HG02938 (cell line): ENCODE measurements at regions not wholly inside any gene's neighbourhood (a gene's known extent, or its start where the extent isn't known, plus 50 kb on each side); places are given as distances from the start of the nearest gene placed in this dataset.
"Not testable (repeated sequence)": the region's sequence is repeated elsewhere in the genome, so short reads cannot be mapped to it uniquely, and the experiment has no call there.

ENCODE experiments used
- ATAC-seq: cut with Tn5 transposase; IDR thresholded peaks from one replicate; pipeline ENCODE4 v1.9.1; 2021; ENCODE audit warnings: mild to moderate bottlenecking, moderate library complexity; ENCODE audit not compliant: unreplicated experiment

DNA sequence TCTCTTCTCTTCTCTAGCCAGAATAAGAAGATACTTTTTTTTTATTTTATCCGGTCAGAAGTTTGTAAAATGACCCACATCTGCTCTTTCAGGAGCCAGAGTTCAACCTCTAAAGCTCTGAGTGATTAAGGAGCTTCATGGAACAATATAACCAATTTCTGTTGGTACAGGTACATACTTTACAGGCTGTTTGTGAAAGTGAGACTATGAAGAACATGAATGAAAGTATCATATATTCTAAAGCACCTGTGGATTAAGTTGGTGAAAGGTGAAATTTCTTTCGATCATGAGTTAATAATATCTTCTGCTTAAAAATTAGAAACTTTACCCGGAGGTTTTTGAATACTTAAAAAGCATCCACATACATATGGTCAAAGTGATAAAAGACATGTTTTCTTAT lies 65.2 kb downstream of the DMRT2 start:
- ATAC-seq = no peak

DNA sequence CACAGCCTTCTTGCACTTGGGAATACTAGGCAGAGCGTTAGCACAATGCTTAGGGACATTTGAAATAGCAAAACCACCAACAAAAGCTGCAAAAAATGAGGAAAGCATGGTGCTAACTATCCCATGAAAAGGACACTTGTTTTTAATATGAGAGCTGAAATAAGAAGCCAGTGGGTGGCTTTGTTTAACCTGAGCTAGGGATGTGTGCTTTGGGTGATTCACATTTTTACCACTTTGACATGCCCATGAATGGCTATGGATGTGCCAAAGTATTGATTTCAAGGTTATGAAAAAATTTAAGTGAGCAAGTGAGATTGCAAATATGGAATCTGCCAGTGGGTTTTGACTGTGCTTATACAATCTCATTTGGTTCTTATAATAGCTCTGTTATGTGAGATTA lies 67.3 kb downstream of the DMRT2 start:
- ATAC-seq = no peak

DNA sequence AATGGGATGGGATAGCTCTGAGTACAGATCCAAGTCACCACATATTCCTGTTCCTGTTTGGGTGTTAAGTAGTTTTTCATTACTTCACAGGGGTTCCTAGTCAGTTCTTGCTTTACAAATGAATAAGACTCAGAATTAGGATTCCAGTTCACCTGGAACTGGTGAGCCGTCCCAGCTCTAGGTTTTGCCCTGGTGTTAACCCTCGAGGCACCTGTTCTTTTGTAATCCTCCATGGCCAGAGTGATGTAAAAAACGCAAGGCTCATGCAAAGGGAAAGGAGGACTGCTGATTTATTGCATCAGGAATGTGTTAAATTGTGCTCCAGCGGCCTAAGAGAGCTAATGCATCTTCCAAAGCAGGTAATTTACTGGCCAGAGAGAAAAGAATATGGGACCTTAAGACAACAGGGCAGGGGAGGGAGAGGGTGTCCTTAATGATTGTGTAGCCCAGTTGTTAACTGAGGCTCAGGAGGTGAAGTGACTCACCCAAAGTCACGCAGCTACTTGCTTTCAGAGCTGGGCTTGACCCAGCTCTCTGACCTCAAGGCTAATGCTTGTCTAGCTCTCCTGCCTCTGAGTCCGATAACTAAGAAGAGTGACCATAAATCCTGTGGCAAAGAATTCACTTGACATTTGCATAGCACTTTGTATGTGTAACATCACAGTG lies 70.5 kb downstream of the DMRT2 start:
- ATAC-seq = no peak

GRCh38 chr9:1125741-1126140 lies 75.6 kb downstream of the DMRT2 start:
- ATAC-seq = no peak

GRCh38 chr9:1128046-1128445 lies 77.9 kb downstream of the DMRT2 start:
- ATAC-seq = no peak

DNA sequence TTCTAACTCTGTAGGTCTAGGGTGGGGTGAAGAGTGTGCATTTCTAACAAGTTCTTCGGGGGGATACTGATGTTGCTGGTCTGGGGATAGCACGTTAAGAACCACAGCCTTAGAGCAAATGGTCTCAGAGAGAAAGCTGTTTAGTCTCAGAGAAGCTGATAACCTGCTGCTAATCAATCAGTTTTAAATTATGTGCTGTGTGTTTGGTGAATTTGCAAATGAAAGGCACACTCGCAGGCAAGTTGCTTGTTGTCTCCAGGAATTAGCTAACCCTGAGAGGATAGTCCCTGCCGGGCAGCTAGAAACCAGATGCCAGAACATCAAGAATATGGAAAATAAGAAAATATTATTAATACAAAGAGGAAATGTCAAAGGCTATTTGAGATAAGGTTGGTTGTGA lies 79.2 kb downstream of the DMRT2 start:
- ATAC-seq = no peak

GRCh38 chr9:1140057-1140456 lies 89.9 kb downstream of the DMRT2 start:
- ATAC-seq = no peak

DNA sequence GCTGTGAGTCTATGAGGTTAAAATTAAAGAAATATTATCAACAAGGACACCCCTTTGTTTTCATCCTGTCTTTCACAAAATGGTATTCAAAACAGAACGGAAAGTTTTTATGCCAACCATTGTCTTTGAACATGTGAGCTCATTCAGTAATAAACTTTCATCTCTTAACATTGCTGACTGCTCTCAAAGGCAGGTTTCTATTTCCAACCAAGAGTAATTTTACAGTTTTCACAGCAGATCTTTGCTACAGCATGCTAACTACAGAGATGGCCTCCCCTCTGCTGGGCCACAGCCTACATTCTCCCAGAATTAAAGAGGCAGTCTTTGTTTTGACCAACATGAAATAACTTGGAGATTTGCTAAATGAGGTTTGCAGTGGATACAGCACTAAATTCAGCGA lies 101.5 kb downstream of the DMRT2 start:
- ATAC-seq = no peak

DNA sequence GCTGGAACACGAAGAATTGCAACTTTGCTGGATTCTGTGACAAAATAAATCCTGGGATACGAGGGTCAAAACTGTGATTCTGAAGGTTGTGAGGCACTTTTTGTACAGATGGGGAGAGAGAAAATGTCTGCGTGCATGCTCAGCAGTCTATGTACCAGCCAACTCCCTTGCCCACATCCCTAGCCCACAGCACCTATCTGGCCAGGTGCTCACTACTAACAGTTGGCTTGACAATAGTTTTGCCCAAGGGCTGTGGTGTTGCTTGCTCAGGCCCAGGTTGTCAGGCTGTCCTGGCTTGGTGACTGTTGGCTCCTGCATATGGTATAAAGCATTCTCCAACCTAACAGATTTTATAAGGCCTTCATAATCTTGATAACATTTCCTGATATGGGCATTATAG lies 102.0 kb downstream of the DMRT2 start:
- no peak for ATAC-seq

DNA sequence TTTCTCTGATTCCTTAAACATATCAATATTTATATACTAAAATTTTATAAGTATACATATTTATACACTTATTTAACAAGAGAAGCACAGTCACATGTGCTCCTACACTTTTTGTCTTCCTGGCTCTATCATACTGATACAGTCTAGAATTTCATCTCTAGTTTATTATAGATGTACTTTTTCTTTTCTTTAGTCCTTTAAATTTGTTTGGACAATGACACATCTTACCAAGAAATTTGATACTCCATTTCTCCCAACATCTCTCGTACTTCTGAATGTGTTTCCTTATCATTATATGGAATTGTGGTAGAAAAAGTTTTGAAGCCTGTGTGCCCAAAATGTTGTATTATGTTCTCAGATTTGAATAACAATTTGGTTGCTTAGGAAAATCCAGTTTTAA lies 104.6 kb downstream of the DMRT2 start:
- ATAC-seq = no peak

DNA sequence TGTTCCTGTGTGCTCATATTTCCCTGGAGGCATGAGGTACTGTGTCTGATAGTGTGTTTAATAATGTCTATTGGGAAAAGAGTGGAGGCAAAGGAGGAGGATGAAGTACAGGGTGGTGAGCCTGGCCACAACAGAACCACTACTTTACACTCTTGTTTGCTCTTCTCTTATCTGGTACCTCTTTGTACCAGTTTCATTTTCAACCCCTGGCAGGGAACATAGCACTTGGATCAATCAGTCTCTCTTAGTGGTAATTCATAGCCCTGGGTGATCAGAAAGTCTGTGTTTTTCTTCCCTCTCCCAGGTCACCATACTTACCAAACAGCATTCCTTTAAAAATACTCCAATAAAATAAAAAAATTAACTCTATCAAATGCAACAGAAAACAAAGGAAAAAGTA lies 105.4 kb downstream of the DMRT2 start:
- no peak for ATAC-seq

DNA sequence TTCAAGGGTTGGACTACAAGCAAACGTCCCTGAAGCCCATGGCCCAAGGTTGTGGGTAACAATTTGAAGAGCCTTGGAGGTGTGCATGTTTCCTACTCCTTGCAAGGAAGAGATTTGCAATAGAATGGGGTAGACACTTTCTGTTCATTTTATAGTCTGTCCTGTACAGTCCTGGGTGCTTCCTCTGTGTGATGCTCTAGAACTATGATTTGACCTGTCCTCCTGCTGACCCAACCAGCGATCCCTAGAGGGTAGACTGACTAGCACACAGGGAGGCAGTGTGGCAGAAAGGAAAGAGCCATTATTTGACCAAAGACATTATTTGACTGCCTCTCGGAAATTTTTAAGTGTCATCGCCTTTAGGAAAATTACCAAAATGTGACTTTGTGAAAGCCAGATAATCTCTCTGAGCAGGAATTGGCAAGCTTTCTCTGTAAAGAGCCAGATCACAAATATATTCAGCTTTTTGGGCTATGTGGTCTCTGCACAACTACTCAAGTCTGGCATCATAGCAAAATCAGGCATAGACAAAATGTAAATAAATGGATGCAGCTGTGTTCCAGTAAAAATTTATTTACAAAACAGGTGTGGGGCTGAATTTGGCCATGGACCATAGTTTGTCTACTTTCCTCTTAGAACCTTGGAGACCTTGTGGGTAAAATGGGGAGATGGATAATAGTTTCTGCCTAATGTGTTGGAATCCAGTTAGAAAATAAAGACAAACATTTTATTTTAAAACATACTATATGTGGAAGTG lies 106.8 kb downstream of the DMRT2 start:
- ATAC-seq = no peak

DNA sequence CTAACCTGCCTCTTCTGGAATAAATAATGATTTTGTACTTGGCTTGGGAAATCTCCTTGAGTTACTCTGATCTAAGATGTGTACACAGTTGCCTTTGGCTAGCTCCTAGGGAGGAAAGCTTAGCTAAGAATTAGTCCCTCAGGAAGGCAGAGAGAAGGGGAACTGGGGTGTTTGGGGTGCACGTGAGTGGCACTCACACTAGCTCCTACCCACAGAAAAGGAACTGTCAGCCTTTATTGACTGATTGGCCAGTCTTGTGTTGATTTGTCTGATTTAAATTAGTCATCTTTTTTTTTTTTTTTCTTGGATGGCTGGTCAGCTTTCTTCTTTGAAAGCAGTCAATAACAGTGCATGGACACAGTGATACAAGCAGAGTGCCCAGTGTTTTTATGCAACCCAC lies 107.7 kb downstream of the DMRT2 start:
- ATAC-seq = no peak

DNA sequence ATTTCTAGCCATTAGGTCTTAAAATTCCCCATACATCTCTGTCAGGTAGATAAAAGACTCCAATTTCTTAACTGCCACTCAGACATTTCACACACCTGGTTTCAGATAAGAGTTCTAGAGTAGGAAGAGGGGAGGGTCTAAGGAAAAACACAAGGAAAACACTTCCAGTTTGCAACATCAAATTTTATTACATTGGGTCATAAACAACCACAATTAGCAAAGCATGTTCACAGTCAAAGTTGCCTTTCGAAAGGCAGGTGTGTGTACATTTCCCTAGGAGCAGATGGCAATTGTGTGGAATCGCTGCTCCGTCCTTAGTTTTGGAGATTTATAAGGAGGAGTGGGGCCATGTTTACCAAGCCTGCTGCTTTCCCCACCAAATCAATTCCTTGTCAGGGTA lies 120.8 kb downstream of the DMRT2 start:
- no peak for ATAC-seq

- ATAC-seq = no peak
Observed at GRCh38 chr9:1171546-1171945, 121.4 kb downstream of the DMRT2 start.

DNA sequence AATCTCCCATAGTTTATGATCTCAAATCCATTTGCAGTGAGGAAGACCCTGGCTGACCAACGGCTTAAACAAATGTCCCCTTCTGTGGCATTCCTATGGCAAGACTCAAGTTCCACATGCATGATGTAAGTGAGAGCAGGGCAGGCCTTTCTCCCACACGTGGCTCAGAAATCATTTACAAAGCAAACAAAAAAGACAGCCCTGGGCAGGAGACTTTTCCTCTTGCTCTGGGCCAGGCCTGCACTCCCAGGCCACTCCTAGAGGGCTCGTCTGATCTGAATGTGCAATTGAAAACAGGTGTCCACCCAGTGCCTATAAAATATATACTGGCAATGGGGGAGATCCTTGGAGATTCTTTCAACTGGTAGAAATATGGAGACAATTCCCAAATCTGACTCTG lies 123.1 kb downstream of the DMRT2 start:
- no peak for ATAC-seq

DNA sequence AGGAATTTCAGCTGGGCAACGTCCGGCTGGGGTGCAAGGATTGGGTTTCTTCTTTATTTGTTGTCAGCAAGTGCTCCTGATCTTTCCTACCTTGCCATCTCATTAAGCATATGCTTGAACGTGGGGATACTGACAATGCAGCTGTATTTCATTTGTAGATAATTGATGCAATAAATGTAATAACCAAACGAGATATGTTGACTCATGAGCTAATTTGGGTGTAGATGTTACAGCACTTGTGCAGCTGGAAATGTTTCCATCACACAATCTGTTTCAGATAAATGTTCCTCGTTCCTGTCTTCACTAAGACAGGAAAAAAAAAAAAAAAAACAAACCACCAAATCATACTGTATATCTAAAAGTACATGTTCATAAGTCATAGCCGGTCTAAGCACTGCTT lies 123.8 kb downstream of the DMRT2 start:
- no peak for ATAC-seq

GRCh38 chr9:1179366-1179765 lies 129.2 kb downstream of the DMRT2 start:
- ATAC-seq = no peak

- no peak for ATAC-seq
Observed at GRCh38 chr9:1184146-1184545, 134.0 kb downstream of the DMRT2 start.

DNA sequence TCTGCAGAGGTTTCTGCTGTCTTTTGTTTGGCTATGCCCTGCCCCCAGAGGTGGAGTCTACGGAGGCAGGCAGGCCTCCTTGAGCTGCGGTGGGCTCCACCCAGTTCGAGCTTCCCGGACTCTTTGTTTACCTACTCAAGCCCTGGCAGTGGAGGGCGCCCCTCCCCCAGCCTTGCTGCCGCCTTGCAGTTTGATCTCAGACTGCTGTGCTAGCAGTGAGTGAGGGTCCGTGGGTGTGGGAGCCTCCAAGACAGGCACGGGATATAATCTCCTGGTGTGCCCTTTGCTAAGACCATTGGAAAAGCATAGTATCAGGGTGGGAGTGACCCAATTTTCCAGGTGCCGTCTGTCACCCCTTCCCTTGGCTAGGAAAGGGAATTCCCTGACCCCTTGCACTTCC lies 137.0 kb downstream of the DMRT2 start:
- not testable (repeated sequence) for ATAC-seq

DNA sequence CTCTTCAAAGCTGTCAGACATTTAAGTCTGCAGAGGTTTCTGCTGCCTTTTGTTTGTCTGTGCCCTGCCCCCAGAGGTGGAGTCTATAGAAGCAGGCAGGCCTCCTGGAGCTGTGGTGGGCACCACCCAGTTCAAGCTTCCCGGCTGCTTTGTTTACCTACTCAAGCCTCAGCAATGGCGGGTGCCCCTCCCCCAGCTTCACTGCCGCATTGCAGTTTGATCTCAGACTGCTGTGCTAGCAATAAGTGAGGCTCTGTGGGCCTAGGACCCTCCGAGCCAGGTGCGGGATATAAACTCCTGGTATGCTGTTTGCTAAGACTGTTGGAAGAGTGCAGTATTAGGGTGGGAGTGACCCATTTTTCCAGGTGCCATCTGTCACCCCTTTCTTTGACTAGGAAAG lies 145.5 kb downstream of the DMRT2 start:
- ATAC-seq = not testable (repeated sequence)

DNA sequence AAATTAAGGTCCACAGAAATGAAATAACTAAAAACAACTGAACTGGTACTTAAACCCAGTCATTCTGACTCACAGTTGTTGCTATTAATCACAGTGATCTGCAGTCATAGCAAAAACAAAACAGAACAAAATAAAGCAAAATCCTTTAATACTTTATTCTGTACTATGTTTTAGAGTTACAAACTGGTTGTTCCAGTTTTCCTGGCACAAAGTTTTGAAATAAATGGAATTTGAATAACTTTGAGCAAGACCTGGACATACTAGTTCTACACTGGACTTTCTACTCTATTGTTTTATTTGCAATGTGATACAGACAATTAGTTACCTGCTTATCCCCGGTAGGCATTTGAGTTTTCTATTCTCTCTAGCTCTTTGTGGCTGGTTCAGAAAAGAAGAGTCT lies 147.9 kb downstream of the DMRT2 start:
- no peak for ATAC-seq

DNA sequence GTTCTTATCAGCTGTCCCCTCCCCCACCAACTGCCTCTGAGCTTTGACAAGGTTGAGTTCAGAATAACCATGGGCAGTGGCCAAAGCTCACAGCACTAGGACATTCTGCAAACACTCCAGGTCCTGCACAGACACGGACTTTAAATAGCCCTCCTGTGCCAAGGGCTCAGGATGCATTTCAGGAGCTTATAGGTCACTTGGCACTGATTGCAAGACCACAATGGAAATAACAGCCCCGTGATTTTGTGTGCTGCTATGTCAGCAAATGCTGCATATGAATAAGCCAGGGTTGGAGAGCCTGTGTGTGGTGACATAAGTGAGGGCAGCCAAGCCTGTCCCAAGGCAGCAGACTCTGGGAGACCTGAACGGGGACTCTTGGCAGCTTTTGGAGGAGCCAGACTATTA lies 150.7 kb downstream of the DMRT2 start:
- ATAC-seq = no peak
